ENCODE measurements at regions not wholly inside any gene's neighbourhood (a gene's known extent, or its start where the extent isn't known, plus 50 kb on each side); places are given as distances from the start of the nearest gene placed in this dataset.
"Not testable (repeated sequence)": the region's sequence is repeated elsewhere in the genome, so short reads cannot be mapped to it uniquely, and the experiment has no call there.

- no peak for DNase-seq
These were observed 271.1 kb upstream of the CCL2 start for GRCh38 chr17:33983824-33984574.

- DNase-seq: no peak
These were observed 269.0 kb upstream of the CCL2 start for GRCh38 chr17:33986088-33986487.

- no peak for DNase-seq
These were observed 268.5 kb upstream of the CCL2 start for GRCh38 chr17:33986566-33986965.

GRCh38 chr17:33987162-33987561, 267.9 kb upstream of the CCL2 start:
- no peak for DNase-seq

GRCh38 chr17:33989361-33990148, 265.5 kb upstream of the CCL2 start:
- no peak for DNase-seq

- DNase-seq: no peak
These were observed 264.0 kb upstream of the CCL2 start for GRCh38 chr17:33990943-33991706.

GRCh38 chr17:33992113-33992512, 263.0 kb upstream of the CCL2 start:
- DNase-seq: no peak

GRCh38 chr17:34000639-34001038, 254.4 kb upstream of the CCL2 start:
- DNase-seq: no peak

GRCh38 chr17:34001246-34001645, 253.8 kb upstream of the CCL2 start:
- no peak for DNase-seq

GRCh38 chr17:34006126-34006525, 249.0 kb upstream of the CCL2 start:
- DNase-seq: no peak

GRCh38 chr17:34008125-34008524, 247.0 kb upstream of the CCL2 start:
- DNase-seq: no peak

- DNase-seq: no peak
These were observed 245.2 kb upstream of the CCL2 start for GRCh38 chr17:34009912-34010311.

- no peak for DNase-seq
These were observed 244.6 kb upstream of the CCL2 start for GRCh38 chr17:34010534-34010933.

GRCh38 chr17:34011599-34011998, 243.5 kb upstream of the CCL2 start:
- no peak for DNase-seq

- DNase-seq: no peak
These were observed 242.2 kb upstream of the CCL2 start for GRCh38 chr17:34012709-34013375.

GRCh38 chr17:34015253-34015652, 239.8 kb upstream of the CCL2 start:
- DNase-seq: no peak

GRCh38 chr17:34024386-34024785, 230.7 kb upstream of the CCL2 start:
- DNase-seq: no peak

GRCh38 chr17:34024806-34025551, 230.1 kb upstream of the CCL2 start:
- DNase-seq: no peak

GRCh38 chr17:34030601-34031000, 224.5 kb upstream of the CCL2 start:
- not testable (repeated sequence) for DNase-seq

- DNase-seq: not testable (repeated sequence)
These were observed 222.8 kb upstream of the CCL2 start for GRCh38 chr17:34032305-34032704.

- not testable (repeated sequence) for DNase-seq
These were observed 216.3 kb upstream of the CCL2 start for GRCh38 chr17:34038786-34039185.

- not testable (repeated sequence) for DNase-seq
These were observed 215.9 kb upstream of the CCL2 start for GRCh38 chr17:34039213-34039612.
